NCI-H524 (cell line): ENCODE measurements at regions not wholly inside any gene's neighbourhood (a gene's known extent, or its start where the extent isn't known, plus 50 kb on each side); places are given as distances from the start of the nearest gene placed in this dataset.

ENCODE experiments used
- DNase-seq, 2 experiments: peaks; one replicate each; lab custom pipeline; 2025; lab: John Stamatoyannopoulos, UW

DNA sequence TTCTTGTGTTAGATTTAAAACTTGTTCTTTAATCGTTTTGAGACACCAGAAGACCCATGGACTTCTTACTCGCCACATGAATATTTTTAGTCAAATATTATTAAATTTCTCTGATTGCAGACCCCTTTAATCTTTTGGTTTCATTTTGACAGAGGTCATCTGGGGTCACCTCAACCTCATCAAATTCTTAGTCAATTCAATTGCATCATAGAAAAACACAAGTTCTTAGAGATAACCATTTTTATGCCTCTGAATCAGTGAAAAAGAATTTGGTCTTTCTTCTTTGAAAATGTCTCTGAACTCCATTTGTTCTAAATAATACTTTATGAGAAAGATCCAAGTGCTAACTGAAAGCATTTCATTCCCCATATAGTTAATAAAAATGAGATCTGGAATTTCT, 55.2 kb upstream of the CBLN4 start:
- DNase-seq, result no peak

- no peak for DNase-seq
Observed at GRCh38 chr20:56069016-56069415, 63.7 kb upstream of the CBLN4 start.

- no peak for DNase-seq
Observed at GRCh38 chr20:56072165-56072564, 66.8 kb upstream of the CBLN4 start.

DNA sequence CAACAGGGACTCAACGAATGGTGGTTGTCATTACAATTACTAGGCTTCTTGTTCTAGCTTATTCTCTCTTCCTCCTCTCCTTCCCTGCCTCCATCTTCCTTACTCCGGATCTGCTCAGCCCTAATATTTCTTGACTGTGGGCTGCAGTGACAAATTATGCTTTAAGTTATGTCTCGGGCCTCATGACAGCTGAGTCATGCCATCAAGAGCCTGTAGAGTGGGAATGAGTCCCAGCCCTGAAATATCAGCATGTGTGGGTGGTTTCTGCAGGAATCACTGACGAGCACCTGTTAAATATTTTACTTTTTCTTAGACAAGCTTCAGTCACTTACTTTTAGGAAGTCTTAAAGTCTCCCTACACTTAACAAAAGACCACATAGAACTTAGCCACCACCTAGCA, 83.1 kb upstream of the CBLN4 start:
- no peak for DNase-seq

GRCh38 chr20:56091628-56092234, 86.4 kb upstream of the CBLN4 start:
- DNase-seq, result no peak

- DNase-seq, result no peak
Observed at GRCh38 chr20:56094228-56094627, 88.9 kb upstream of the CBLN4 start.

GRCh38 chr20:56098981-56099500, 93.7 kb upstream of the CBLN4 start:
- DNase-seq, result no peak

- DNase-seq, result no peak
Observed at GRCh38 chr20:56111961-56112730, 106.8 kb upstream of the CBLN4 start.

- DNase-seq, result no peak
Observed at GRCh38 chr20:56117350-56117749, 112.0 kb upstream of the CBLN4 start.

DNA sequence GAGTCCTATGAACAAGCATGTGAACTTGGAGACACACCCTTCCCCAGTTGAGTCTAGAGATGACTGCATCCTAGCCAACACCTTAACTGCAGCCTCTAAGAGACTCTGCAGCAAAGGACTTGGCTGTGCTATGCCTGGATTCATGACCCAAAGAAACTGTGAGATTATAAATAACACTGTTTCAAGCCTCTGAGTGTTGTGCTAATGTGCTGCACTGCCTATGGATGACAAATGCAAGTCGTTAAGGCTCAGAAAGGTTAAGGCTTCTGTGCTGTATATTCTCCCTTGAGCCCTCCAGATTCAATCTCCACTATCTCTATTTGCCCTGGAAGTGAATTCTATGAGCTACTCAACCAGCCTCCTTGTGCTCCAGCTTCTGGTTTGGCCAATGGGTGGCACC, 116.5 kb upstream of the CBLN4 start:
- DNase-seq, result no peak

DNA sequence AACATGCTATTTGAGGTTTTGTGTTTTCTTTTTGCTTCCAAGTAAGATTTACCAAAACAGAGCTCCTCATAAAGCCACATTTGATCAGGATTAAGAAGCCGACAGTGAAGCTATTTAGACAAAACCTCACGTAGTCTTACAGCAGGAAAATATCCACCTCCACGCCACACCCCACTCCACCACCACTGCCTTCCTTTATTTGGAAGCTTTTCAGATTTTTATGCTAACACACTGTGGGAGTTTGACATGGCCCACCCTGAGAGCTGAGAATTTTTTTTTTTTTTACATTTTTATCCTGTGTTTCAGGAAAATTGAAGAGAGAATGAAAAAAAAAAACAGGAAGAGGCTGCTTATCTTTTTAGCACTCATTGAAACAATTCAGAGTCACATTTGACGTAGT, 104.8 kb upstream of the MC3R start:
- no peak for DNase-seq

DNA sequence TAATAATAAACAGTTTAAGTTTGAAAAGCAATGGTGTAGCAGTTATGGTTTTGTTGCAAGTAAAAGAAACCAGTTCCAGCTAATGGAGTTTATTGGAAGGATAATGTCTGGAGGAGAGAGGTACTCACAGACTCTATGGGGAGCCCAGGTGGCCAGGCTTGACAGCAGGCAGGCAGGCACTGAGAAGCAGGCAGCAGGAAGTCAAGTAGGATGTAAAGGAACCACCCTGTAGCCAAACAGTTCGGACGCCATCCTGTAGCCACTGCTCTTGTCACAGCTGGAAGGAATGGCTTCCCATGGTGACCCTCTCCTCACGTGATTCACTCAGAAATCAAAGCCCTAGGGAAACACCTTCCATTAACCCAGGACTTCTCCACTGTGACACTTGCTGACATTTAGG, 96.7 kb upstream of the MC3R start:
- DNase-seq, result no peak

DNA sequence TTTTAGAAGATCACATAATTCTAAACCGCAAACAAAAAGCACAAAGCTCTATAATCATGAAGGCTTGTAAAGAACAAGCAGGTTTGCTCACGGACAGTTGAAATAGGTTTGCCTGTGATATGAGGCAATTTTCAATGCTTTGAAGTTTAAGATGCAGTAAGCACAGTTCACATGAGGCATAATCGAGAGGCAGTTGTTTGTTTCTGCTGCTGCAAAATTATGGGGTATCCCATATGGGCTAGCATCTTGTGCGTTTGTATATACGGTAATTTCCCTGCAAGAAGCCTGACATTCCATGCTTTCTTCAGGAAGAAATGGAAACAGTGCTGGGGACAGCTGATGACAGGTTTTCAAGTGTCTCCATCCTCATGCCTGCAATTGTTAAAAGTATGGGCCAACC, 94.6 kb upstream of the MC3R start:
- DNase-seq, result no peak

DNA sequence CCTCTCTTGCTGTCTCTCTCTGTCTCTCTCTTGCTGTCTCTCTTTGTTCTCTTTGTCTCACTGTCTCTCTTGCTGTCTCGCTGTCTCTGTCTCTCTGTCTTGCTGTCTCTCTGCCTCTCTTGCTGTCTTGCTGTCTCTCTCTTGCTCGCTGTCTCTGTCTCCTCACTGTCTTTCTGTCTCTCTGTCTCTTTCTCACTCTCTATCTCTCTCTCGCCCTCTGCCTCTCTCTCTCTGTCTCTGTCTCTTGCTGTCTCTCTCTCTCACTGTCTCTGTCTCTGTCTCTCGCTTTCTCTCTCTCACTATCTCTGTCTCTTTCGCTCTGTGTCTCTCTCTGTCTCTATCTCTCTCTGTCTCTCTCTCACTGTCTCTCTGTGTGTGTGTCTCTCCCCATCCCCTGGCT, 92.9 kb upstream of the MC3R start:
- DNase-seq, result no peak

DNA sequence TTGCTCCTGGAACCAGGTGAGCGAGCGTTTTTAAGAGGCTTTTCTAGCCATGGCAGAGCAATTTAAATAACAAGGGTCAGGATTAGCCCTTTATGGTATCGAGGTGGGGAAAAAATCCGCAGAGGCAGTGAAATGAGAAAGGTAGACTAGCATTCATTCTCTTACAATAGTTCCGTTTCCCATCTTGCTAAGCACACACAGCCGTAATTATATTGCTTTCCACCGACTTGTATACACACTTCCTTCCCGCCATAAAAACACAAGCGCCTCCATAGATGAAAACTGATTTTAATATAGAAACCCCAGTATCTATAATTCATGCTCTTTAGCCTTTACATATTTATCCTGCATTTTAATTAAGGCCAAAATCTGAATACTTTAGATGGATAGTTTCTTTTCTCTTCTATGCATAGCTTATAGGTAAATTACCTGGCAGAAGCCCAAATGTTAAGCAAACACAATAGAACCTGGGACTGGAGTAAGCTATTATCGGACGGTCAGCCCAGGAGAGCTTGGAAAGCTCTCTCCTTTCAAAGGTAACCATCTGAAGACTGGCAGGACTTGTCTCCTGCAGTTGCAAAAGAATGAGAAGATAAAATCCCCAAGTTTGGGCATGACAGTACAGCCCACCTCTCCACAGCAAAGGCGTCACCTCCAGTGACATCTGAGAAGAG, 90.9 kb upstream of the MC3R start:
- DNase-seq, result no peak

- DNase-seq, result no peak
Observed at GRCh38 chr20:56158489-56158888, 90.0 kb upstream of the MC3R start.

DNA sequence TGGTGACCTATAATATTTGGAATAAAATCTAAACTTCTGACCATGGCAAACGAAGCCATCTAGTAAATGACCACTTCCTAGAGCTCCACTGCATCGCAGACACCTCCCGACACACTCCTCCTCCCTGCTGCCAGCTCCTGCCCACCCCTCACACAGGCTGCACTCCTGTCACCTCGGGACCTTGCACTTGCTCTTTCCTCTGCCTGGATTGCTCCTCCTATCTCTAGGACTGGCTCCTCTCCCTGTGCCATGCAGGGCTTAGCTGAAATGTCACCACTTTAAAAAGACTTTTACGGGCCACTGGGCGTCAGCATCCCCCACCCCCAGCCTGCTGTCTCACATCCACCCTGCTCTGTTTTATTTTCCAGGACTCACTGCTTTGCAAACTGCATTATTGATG, 87.6 kb upstream of the MC3R start:
- no peak for DNase-seq

DNA sequence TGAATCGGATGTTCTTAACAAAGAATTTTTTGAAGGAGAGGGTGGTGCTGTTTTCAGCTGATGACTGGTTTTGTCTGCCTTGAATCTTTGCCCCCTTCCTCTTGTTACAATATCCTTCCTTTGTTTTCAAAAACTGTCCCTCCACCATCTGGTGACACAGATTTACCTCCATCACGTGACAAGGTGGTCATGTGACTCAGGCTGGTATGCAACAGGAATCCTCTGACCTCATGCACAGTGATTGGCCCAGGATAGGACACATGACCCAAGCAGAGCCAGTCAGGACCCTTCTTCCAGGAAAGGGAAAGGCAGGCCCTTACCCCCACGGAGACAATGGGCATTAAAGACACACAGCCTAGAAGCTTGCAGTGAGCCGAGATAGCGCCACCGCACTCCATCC, 84.7 kb upstream of the MC3R start:
- peak in 1 of 2 experiments; percentile 22 for DNase-seq

DNA sequence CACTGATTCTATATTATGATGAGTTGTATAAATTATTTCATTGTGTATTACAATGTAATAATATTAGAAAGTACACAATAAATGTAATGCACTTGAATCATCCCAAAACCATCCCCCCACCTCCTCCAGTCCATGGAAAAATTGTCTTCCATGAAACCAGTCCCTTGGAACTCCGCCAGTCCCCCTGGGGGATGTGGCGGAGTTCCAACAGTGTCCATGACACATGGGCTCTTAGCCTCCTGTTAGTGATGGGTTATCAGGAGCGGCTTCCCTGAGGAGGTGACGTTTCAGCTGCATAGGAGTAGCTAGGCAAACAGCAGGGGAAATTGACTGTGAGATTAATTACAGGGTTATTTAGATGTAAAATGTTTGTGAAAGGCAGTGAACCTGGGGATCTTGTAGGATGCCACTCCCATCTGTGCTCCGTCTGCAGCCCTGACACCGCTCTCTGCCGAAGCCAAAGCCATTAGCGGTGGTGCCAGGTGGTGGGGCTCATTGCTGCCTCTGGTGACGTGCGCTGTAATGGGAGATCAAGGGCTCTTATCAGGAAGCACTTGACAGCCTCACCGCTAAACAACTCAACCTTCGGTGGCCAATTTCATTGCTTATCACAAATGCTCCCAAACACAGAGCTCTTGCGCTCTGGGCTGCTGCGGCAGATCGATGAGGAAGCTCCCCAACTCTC, 81.6 kb upstream of the MC3R start:
- DNase-seq, result peak; percentile 21 to 43

DNA sequence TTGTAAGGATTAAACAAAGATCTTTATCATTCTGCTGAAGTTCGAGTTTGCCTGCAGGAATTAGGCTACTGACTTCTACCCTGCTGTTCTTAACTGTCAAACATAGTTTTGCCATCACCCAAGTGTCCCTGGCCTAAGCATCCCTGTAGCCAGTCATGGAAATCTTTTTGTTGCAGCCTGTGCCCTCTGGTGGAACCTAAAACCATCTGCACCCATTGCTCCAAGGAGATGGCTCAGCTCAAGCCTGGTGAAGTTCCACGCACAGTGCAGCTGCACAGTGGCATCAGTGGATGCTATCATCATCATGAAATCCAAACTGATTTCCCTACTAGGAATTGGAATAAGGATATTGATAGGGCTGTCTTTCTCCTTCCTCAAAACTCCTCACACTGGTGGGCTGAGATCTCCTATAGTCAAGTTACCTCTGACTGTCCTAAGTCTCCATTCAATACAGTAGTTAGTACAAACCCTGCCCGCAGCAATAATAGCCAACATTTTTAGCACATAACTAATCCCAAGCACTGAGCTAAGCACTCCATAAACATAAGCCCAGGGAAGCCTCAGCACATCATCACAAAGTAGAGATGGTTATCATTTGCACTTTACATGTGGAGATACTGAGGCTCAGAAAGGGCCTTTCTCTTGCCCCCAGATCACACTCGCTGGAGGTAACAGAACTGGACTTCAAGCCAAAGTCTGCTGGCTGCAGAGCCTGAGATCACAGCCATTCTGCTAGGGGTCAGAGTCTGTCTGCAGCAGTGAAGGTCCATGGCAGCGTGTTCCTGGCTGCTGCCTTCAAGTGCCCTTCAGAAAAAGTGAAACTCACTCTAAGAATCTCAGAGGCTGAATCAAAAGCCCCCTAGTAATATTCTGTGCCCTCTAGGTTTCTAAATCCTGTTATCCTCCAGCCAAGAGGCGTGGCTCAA, 77.2 kb upstream of the MC3R start:
- DNase-seq, result peak in 1 of 2 experiments; percentile 14

DNA sequence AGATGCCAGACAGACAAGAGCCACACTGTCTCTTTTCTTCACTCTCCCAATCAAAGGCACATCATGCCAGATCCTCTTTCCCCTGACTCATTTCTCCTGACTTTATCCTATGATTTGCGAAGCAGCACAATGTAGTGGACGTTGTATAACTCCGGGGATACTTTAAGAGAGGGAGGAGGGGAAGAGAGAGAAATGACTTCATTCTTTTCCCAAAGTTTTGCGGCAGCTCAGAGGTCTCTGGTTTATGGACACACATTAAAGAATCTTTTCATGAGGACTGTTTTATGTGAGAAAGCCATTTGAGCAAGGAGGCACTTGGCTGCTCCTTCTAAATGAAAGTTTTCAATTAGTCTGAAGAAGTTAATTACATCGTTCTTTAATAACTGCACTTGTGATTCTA, 75.1 kb upstream of the MC3R start:
- no peak for DNase-seq
